HG02870 (cell line): ENCODE measurements at regions not wholly inside any gene's neighbourhood (a gene's known extent, or its start where the extent isn't known, plus 50 kb on each side); places are given as distances from the start of the nearest gene placed in this dataset.

Experiments used
- ATAC-seq: cut with Tn5 transposase; IDR thresholded peaks from one replicate; pipeline ENCODE4 v1.9.1; 2021; ENCODE audit warnings: mild to moderate bottlenecking, moderate library complexity; ENCODE audit not compliant: unreplicated experiment

DNA sequence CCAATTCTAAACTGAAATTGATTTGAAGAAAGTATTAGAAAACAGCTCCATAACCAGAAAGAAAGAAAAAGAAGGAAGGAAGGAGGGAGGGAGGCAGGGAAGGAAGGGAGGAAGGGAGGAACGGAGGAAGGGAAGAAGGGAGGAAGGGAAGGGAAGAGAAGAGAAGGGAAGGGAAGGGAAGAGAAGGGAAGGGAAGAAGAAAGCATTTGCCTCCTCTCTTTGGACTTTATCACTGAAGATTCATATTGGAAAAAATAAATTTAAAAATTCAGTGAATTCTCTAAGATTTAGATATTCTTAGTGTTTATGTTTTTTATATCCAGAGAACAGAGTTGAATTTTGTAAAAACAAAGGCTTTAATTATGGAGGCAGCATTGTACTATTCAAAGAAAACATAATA lies 68.5 kb upstream of the NXT1 start:
- ATAC-seq: no peak

GRCh38 chr20:23279836-23280235 lies 70.8 kb upstream of the NXT1 start:
- ATAC-seq: no peak

DNA sequence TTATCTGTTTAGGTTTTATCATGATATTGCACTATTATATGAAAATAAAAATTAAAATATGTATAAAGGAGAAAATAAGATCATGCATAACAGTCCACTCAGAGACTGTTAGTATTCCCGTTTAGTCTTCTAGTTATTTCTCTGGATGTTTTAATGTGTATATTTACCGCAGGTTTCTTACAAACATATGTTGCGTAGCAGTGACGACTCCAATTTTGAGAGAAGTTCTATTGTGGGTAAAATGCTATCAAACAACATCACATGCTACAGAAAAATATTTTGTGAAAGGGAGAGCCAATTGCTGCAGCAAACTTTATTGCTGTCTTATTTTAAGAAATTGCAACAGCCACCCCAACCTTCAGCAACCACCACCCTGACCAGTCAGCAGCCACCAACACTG lies 72.4 kb upstream of the NXT1 start:
- no peak for ATAC-seq

DNA sequence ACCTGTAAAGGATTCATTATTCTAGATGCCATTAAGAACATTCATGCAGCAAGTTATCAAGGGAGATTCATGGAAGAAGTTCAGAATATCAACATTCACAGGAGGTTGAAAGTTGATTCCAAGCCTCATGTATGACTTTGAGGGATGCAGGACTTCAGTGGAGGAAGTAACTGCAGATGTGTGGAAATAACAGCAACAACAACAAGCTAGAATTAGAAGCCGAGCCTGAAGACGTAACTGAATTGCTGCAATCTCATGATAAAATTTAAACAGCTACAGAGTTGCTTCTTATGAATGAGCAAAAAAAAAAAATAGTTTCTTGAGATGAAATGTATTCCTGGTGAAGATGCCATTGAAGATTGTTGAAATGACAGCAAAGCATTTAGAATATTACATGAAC lies 73.3 kb upstream of the NXT1 start:
- no peak for ATAC-seq

GRCh38 chr20:23273776-23274175 lies 76.8 kb upstream of the NXT1 start:
- ATAC-seq: no peak

- no peak for ATAC-seq
Observed at GRCh38 chr20:23272176-23273029, 78.2 kb upstream of the NXT1 start.

- ATAC-seq: no peak
Observed at GRCh38 chr20:23270382-23270911, 80.1 kb upstream of the NXT1 start.

DNA sequence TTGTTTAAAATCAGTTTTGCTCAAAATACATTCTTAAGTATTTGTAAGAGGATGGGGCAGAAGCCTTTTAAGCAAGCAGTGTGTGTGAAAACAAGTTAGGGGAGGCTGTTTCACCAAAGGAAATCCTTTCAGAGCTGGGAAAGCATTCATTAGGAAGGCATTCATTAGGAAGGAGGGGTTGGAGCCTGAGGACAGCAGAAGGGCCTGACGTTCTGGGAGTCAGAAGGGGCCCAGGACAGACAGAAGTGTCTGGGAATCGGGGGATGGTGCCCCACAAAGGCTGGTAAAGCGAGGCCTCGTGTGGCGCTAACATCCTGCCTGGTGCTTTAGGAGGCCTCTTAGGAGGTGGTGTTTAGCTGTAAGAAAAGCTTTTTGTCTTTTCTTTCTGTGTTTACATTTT lies 80.6 kb upstream of the NXT1 start:
- ATAC-seq: no peak

- ATAC-seq: no peak
Observed at GRCh38 chr20:23268792-23269354, 81.7 kb upstream of the NXT1 start.

- no peak for ATAC-seq
Observed at GRCh38 chr20:23267909-23268308, 82.7 kb upstream of the NXT1 start.

GRCh38 chr20:23266530-23267398 lies 83.8 kb upstream of the NXT1 start:
- no peak for ATAC-seq

GRCh38 chr20:23265226-23265625 lies 85.4 kb upstream of the NXT1 start:
- ATAC-seq: no peak

DNA sequence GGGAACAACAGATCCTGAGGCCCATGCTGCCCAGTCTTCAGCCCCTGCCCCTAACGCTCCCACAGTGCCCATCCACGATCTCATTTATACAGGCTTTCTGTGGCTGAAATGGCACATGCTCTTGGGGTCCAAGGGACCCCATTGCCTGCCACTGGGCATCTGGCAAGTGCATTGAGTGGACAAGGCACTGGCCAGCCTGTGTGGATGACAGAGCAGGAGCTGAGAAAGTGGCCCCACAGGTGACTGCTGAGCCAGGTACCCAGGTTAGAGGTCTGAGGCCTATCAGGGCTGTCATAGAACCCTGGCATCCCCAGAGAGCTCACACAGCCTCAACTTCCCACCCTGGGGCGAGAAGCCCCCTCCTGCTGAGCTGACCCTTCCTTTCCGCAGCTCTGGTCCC lies 86.0 kb upstream of the NXT1 start:
- no peak for ATAC-seq

GRCh38 chr20:23260181-23260840 lies 90.3 kb upstream of the NXT1 start:
- no peak for ATAC-seq

- no peak for ATAC-seq
Observed at GRCh38 chr20:23258747-23259121, 91.9 kb upstream of the NXT1 start.

DNA sequence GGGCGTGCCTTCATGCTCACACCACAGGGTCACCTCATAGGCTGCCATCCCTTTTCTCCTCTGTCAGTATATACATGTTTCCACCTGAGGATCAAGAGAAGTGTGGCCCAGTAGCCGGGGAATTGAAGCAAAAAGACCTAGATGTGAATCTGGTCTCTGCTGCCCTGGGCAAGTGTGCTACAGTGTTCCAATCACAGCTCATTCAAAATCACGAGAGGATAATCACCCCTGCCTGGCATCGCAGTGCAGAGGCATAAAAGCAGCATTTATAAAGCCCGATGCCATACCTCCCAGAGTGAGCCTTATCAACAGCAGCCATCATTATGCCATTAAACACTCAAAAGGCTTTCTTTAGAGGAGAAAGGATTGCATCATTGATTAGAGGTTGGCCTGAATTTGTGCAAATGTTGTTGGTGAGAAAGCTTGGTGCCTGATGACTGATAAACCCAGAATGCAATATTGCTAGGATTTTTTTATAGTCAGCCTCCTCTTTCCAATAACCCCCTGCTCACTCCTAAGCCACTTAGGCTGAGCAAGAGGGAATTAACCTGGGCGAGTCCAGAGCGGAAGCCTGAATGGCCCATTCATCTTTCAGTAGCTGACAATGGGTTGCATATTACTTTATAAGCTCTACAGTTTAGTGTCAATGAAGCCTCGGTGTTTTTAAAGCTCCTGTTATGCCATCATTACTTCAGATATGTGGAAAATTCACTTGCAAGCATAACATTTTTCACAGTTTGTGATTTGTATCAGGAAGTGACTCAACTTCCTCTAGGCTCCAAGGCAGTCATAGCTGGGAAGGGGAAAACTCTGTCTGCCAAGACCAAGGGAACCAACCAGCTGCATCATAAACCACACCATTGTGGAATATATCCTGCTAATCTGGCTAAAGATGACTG lies 92.5 kb upstream of the NXT1 start:
- no peak for ATAC-seq

GRCh38 chr20:23257106-23257761 lies 93.4 kb upstream of the NXT1 start:
- ATAC-seq: no peak

DNA sequence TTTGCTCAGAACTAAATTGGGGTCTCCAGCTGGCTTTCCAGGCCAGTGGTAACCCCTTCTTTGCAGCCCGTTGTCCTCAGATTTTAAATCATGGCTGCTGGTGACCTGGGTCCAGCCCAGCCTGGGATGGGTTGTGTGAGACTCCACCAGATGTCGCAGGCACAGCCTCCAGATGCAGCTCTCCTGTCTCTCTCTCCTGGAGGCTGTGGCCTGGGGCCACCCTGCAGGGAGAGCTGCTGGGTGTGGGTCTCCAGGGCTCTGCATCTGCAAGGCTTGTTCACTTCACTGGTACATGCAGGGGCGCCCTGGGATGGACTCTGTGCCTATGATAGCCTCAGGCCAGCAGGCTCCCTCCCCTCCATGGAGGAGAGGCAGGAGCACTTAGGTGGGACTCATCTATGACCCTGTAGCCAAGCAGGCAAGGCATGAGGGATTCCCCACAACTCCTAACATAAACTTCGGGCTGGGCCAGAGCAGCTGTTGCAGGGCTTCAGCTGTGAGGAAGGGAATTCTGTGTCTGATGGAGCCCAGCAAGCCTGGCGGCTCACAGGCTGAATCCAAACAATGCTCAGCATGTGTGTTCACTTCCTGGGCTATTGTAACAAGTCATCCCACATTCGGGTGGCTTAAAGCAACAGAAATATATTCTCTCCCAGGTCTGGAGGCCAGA lies 94.7 kb upstream of the NXT1 start:
- no peak for ATAC-seq

DNA sequence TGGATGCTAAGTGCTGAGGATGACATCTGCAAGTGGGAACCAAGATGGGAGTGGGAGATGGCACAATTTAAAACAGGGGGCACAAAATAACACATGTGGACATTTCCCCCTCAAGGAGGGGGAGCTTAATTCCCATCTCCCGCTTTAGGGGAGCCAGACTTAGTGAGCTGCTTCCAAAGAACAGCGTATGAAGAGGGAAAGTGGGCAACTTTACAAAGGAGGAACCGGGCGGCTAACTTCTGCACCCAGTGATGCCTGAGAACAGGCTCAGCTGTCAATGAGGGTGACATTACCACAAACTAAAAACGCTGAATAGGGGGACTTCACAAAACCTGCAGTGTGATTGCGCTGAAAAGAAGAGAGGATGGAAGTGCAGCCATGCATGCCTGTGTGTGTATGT lies 95.5 kb upstream of the NXT1 start:
- no peak for ATAC-seq
